GM23338 (cell line): ENCODE measurements at regions not wholly inside any gene's neighbourhood (a gene's known extent, or its start where the extent isn't known, plus 50 kb on each side); places are given as distances from the start of the nearest gene placed in this dataset.

Experiments
- ATAC-seq: fragments of 200-7000 bp; cut with Tn5 transposase; 3 replicates; pipeline ENCODE4 v1.9.1; 2020
- DNase-seq: peaks from one replicate; pipeline ENCODE4 v3.0.0-alpha.2; 2015; ENCODE audit warnings: low spot score
- H2AFZ ChIP-seq: fragments of 200-600 bp; sonication (generic); 2 replicates; pipeline ENCODE4 v1.8.0; 2016; ENCODE audit warnings: antibody characterized with exemption, mild to moderate bottlenecking, moderate library complexity
- H3F3A ChIP-seq: fragments of 200-600 bp; sonication (generic); replicated peaks from 2 replicates; pipeline ENCODE4 v1.8.0; 2017; ENCODE audit warnings: antibody characterized with exemption, mixed run types, low read depth
- H3K27ac ChIP-seq: fragments of 200-600 bp; sonication (generic); 2 replicates; pipeline ENCODE4 v1.6.1; 2016; ENCODE audit warnings: low read depth
- H3K27me3 ChIP-seq: fragments of 200-600 bp; sonication (generic); 2 replicates; pipeline ENCODE4 v1.8.0; 2016; ENCODE audit warnings: mild to moderate bottlenecking, mixed run types, moderate library complexity; ENCODE audit not compliant: insufficient read depth
- H3K36me3 ChIP-seq: fragments of 200-600 bp; sonication (generic); 2 replicates; pipeline ENCODE4 v1.8.0; 2016; ENCODE audit warnings: mild to moderate bottlenecking; ENCODE audit not compliant: insufficient read depth
- H3K4me1 ChIP-seq: fragments of 200-600 bp; sonication (generic); 2 replicates; pipeline ENCODE4 v1.8.0; 2016; ENCODE audit warnings: mild to moderate bottlenecking, moderate library complexity; ENCODE audit not compliant: insufficient read depth
- H3K4me2 ChIP-seq: fragments of 200-600 bp; sonication (generic); 2 replicates; pipeline ENCODE4 v1.7.1; 2017; ENCODE audit warnings: mixed run types
- H3K4me3 ChIP-seq: fragments of 200-600 bp; sonication (generic); 2 replicates; pipeline ENCODE4 v1.6.1; 2016; ENCODE audit warnings: mixed run types
- H3K79me2 ChIP-seq: fragments of 200-600 bp; sonication (generic); replicated peaks from 2 replicates; pipeline ENCODE4 v1.8.0; 2017; ENCODE audit warnings: mild to moderate bottlenecking; ENCODE audit not compliant: insufficient read depth
- H3K9me2 ChIP-seq: fragments of 200-600 bp; sonication (generic); 2 replicates; pipeline ENCODE4 v1.8.0; 2017; ENCODE audit not compliant: insufficient read depth
- H4K20me1 ChIP-seq: fragments of 200-600 bp; sonication (generic); replicated peaks from 2 replicates; pipeline ENCODE4 v1.8.0; 2017; ENCODE audit warnings: mild to moderate bottlenecking; ENCODE audit not compliant: insufficient read depth
- H3K27ac Mint-ChIP-seq: 2 replicates; pipeline ENCODE4 v1.8.0; 2020; ENCODE audit warnings: inconsistent platforms, mild to moderate bottlenecking, moderate library complexity, mixed read lengths
- H3K27me3 Mint-ChIP-seq: 3 replicates; pipeline ENCODE4 v1.8.0; 2022; ENCODE audit warnings: low read depth, mild to moderate bottlenecking, moderate library complexity, mixed read lengths, inconsistent platforms; ENCODE audit not compliant: insufficient read depth, poor library complexity
- H3K36me3 Mint-ChIP-seq: 3 replicates; pipeline ENCODE4 v1.8.0; 2021; ENCODE audit warnings: low read depth, mild to moderate bottlenecking, inconsistent platforms, moderate library complexity, mixed read lengths
- H3K4me1 Mint-ChIP-seq: 3 replicates; pipeline ENCODE4 v1.8.0; 2020; ENCODE audit warnings: mild to moderate bottlenecking, inconsistent platforms, mixed read lengths
- H3K4me3 Mint-ChIP-seq: 3 replicates; pipeline ENCODE4 v1.8.0; 2021; ENCODE audit warnings: moderate library complexity, mild to moderate bottlenecking, inconsistent platforms, mixed read lengths
- H3K9me3 Mint-ChIP-seq: 3 replicates; pipeline ENCODE4 v1.8.0; 2020; ENCODE audit warnings: moderate library complexity, mild to moderate bottlenecking, inconsistent platforms, mixed read lengths
- CREB1 ChIP-seq: fragments of 250-450 bp; sonication (Bioruptor Pico); IDR thresholded peaks from 2 replicates; pipeline ENCODE4 v1.5.0; 2020; ENCODE audit warnings: low read depth, mild to moderate bottlenecking, moderate library complexity
- CTCF ChIP-seq, 2 experiments: fragments of 200-600 bp in 1 of 2; sonication (generic) in 1 of 2; conservative IDR thresholded peaks; 2 replicates each; pipeline versions ENCODE4 v1.5.1 to v1.6.1; 2016 to 2017; ENCODE audit warnings: antibody characterized with exemption in 2 of 2, low read depth in 2 of 2, mild to moderate bottlenecking in 2 of 2, moderate library complexity in 1 of 2
- EZH2 ChIP-seq: fragments of 200-600 bp; sonication (generic); IDR thresholded peaks from one replicate; pipeline ENCODE4 v1.8.0; 2017; ENCODE audit warnings: antibody characterized with exemption, mild to moderate bottlenecking, low read depth; ENCODE audit not compliant: unreplicated experiment
- EZH2phosphoT487 ChIP-seq: fragments of 200-600 bp; sonication (generic); IDR thresholded peaks from one replicate; pipeline ENCODE4 v1.8.1; 2018; ENCODE audit warnings: antibody characterized with exemption; ENCODE audit not compliant: unreplicated experiment
- NANOG ChIP-seq: IDR thresholded peaks from 2 replicates; pipeline ENCODE4 v1.6.1; 2016; ENCODE audit warnings: antibody characterized with exemption, borderline replicate concordance
- POLR2AphosphoS5 ChIP-seq: IDR thresholded peaks from 2 replicates; pipeline ENCODE4 v1.6.1; 2016; ENCODE audit warnings: antibody characterized with exemption, low read depth
- ZNF331 ChIP-seq: fragments of 250-450 bp; sonication (Bioruptor Pico); IDR thresholded peaks from 2 replicates; pipeline ENCODE4 v1.5.0; 2020; ENCODE audit warnings: low read depth, mild to moderate bottlenecking, moderate library complexity
- ZNF462 ChIP-seq: fragments of 250-450 bp; sonication (Bioruptor Pico); IDR thresholded peaks from 2 replicates; pipeline ENCODE4 v1.5.0; 2020; ENCODE audit warnings: mild to moderate bottlenecking, moderate library complexity
- TF ChIP-seq, protein P1 (sequence below): IDR thresholded peaks from 2 replicates; pipeline ENCODE4 v1.6.1; 2016; ENCODE audit warnings: antibody characterized with exemption
- TF ChIP-seq, protein P2 (sequence below): IDR thresholded peaks from one replicate; pipeline ENCODE4 v1.6.1; 2018; ENCODE audit warnings: antibody characterized with exemption; ENCODE audit not compliant: unreplicated experiment

DNA sequence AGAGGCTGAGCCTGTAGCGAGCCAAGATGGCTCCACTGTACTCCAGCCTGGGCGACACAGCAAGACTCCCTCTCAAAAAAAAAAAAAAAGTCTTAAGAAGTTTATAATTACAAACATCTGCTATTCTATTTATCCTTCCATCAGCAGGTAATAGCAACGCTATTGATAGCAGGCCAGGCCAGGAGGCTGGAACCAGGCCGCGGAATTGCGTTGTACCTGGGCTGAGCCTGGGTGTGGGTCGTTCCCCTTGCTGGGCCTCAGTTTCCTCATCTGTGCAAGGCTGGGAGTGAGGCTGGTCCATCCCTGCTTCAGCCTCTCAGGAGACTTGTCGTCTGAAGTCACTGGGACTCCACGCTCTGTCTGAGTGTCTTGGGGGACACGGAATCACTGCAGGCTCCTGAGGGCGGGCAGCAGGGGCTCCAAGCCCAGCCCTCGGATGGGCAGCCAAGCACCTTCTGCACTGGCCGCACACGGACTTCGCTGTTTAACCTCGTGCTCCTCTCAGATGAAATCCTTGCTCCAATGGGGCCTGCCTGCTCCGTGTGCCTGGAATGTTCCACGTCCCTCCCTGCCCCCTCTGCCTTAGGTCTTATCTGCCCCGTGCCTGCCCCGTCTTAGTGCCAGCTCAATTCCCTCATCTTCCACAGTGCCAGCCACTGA, 103.9 kb upstream of the C1orf174 start (continued):
- TF ChIP-seq ZNF462 = no peak

DNA sequence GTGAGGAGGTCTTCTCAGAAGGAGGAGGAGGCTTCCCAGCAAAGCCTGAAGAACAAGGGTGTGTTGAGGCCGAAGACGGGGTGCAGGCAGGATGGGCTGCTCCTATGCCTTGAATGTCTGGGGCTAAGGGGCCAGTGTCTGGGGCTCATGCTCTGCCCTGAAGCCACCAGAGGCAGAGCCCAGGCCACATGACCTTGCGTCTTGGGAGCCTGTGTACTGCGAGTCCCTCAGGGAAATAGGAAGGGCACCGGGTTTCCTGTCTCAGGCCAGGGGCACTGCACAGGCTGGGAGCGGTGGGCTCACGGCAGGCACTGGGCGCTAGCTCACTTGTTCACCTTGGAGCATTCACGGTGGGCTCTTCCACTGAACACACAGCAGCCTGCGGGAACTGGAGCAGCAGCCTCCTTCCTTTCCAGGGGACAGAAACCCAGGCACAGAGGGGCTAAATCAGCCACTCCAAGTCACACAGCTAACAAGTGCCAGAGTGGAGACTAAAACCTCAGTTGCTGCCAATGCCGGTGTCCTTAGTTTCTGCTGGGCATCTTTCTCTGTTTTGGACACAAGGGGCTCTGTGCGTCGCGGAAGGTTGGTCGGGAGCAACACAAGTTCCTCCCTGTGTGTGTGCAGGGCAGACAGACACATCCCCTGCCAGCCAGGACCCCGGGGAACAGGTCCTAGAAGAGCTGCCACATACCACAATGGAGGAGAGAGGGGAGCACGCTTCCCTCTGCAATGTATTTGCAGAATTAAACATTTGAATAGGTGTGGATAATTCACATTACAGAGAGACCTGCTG, 104.8 kb upstream of the C1orf174 start:
- no peak overlapping the region for H3K27ac Mint-ChIP-seq
- H3K4me1 Mint-ChIP-seq = no peaks in the 10 kb centered on the region
- no peak for DNase-seq
- Histone ChIP-seq H3K36me3 (no peaks in the 10 kb centered on the region), H3K4me3 (no peak overlapping the region), H3K9me2 (no peaks in the 10 kb centered on the region), H4K20me1 (no peaks in the 10 kb centered on the region), H3K27ac (no peak overlapping the region), H3F3A (no peaks in the 10 kb centered on the region), H3K79me2 (no peaks in the 10 kb centered on the region), H3K4me2 (no peak overlapping the region), H3K4me1 (no peaks in the 10 kb centered on the region), H2AFZ (no peak overlapping the region), H3K27me3 (no peaks in the 10 kb centered on the region)
- H3K9me3 Mint-ChIP-seq = peaks cover 89% of the 10 kb centered on the region
- no peak for ATAC-seq
- H3K4me3 Mint-ChIP-seq = no peak overlapping the region
- H3K36me3 Mint-ChIP-seq = peaks cover 14% of the 10 kb centered on the region; the same call in 2 of the 3 replicates
- peaks cover 14% of the 10 kb centered on the region for H3K27me3 Mint-ChIP-seq
- no peak for TF ChIP-seq CTCF (conservative IDR thresholded peaks at IDR 0.05; ENCODE audit: low read depth in 2 of 2)
- TF ChIP-seq, protein P1, sequence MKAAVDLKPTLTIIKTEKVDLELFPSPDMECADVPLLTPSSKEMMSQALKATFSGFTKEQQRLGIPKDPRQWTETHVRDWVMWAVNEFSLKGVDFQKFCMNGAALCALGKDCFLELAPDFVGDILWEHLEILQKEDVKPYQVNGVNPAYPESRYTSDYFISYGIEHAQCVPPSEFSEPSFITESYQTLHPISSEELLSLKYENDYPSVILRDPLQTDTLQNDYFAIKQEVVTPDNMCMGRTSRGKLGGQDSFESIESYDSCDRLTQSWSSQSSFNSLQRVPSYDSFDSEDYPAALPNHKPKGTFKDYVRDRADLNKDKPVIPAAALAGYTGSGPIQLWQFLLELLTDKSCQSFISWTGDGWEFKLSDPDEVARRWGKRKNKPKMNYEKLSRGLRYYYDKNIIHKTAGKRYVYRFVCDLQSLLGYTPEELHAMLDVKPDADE = no peak
- no peak for TF ChIP-seq EZH2
- TF ChIP-seq, protein P2, sequence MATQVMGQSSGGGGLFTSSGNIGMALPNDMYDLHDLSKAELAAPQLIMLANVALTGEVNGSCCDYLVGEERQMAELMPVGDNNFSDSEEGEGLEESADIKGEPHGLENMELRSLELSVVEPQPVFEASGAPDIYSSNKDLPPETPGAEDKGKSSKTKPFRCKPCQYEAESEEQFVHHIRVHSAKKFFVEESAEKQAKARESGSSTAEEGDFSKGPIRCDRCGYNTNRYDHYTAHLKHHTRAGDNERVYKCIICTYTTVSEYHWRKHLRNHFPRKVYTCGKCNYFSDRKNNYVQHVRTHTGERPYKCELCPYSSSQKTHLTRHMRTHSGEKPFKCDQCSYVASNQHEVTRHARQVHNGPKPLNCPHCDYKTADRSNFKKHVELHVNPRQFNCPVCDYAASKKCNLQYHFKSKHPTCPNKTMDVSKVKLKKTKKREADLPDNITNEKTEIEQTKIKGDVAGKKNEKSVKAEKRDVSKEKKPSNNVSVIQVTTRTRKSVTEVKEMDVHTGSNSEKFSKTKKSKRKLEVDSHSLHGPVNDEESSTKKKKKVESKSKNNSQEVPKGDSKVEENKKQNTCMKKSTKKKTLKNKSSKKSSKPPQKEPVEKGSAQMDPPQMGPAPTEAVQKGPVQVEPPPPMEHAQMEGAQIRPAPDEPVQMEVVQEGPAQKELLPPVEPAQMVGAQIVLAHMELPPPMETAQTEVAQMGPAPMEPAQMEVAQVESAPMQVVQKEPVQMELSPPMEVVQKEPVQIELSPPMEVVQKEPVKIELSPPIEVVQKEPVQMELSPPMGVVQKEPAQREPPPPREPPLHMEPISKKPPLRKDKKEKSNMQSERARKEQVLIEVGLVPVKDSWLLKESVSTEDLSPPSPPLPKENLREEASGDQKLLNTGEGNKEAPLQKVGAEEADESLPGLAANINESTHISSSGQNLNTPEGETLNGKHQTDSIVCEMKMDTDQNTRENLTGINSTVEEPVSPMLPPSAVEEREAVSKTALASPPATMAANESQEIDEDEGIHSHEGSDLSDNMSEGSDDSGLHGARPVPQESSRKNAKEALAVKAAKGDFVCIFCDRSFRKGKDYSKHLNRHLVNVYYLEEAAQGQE = no peak
- TF ChIP-seq EZH2phosphoT487 = no peak
- TF ChIP-seq CREB1 (CRISPR knock-in tag) = no peak
- TF ChIP-seq ZNF331 = no peak
- TF ChIP-seq NANOG = no peak
- TF ChIP-seq POLR2AphosphoS5 = no peak
